ENCODE measurements at regions not wholly inside any gene's neighbourhood (a gene's known extent, or its start where the extent isn't known, plus 50 kb on each side); places are given as distances from the start of the nearest gene placed in this dataset.

GRCh38 chr7:20076835-20077234, 140.3 kb downstream of the MACC1 start:
- no peak for TF ChIP-seq CTCF (IDR thresholded peaks at IDR 0.05)
- no peak for TF ChIP-seq POLR2A (IDR thresholded peaks at IDR 0.05)

Measured in ovary (tissue), 3 donors.